SIG-M5 treated with dmso at 0.1 percent for 504 hours (cell line): ENCODE measurements at regions not wholly inside any gene's neighbourhood (a gene's known extent, or its start where the extent isn't known, plus 50 kb on each side); places are given as distances from the start of the nearest gene placed in this dataset.

Experiments used
- DNase-seq: peaks from one replicate; lab custom pipeline; 2025; ENCODE audit not compliant: unreplicated experiment; lab: John Stamatoyannopoulos, UW

GRCh38 chr7:11895337-11895736 is 63.3 kb upstream of the THSD7A start:
- DNase-seq = no peak

GRCh38 chr7:11896663-11897062 is 64.7 kb upstream of the THSD7A start:
- no peak for DNase-seq

GRCh38 chr7:11899247-11899646 is 67.2 kb upstream of the THSD7A start:
- DNase-seq = no peak

GRCh38 chr7:11910253-11910652 is 78.3 kb upstream of the THSD7A start:
- DNase-seq = no peak

GRCh38 chr7:11911900-11912299 is 79.9 kb upstream of the THSD7A start:
- no peak for DNase-seq

GRCh38 chr7:11914645-11915044 is 82.6 kb upstream of the THSD7A start:
- DNase-seq = no peak

- no peak for DNase-seq
Observed at GRCh38 chr7:11923376-11923930, 91.5 kb upstream of the THSD7A start.

DNA sequence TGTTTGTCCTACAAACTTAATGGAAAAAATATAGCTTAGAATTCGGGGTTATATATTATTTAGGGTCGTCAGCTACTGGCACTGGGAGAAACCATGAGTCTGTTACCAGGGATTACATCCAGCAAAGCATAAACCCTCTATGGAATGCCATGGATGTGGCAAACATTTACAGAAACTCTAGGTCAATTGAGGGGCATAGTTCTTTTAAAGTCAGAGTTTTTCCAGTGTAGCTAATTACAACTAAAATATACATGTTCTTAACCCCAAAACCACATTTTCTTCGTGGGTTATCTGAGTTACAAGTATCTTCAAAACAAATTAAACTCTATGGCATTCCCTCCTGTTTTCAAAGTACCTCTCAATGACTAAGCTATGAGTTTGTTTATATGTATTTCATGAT is 99.3 kb upstream of the THSD7A start:
- DNase-seq = no peak

- no peak for DNase-seq
Observed at GRCh38 chr7:11934796-11935195, 102.8 kb upstream of the THSD7A start.

DNA sequence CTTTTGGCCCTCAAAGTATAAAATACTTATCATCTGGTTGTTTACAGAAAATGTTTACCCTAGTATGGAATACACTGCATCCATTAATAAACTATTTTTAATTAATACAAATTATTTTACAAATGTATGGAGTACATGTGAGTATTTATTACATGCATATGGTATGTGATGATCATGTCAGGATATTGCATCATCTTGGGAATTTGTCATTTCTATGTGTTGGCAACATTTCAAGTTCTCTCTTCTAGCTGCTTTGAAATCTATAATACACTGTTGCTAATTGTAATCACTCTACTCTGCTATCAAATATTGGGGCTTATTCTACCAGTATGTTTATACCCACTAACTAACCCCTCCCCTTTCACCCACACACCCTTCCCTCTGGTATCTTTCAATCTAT is 103.9 kb upstream of the THSD7A start:
- no peak for DNase-seq

DNA sequence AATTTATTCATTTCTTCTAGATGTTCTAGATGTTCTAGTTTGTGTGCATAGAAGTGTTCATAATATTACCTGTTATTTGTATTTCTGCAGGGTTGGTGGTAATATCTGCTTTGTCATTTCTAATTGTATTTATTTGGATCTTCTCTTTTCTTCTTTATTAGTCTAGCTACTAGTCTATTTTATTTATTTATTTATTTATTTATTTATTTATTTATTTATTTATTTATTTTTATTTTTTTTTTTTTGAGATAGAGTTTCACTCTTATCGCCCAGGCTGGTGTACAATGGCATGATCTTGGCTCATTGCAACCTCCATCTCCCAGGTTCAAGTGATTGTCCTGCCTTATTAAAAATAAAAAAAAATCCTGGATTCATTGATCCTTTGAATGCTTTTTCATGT is 114.8 kb upstream of the THSD7A start:
- DNase-seq = no peak

GRCh38 chr7:11950281-11950680 is 118.3 kb upstream of the THSD7A start:
- no peak for DNase-seq

DNA sequence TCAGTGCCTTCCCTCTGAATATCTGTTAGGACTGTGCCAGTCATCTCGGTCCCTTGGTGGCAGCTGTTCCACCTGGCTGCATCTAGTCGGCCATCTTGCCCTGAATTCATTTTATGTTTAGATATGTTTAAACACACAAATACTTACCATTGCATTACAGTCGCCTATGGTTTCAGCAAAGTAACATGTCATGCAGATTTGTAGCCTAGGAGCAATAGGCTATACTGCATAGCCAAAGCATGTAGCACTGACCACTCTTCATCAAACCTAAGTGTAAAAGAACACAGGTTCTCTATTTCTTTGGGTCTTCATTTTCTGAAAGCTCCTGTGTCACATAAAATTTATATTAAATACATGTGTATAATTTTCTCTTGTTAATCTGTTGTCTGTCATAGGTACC is 118.9 kb upstream of the THSD7A start:
- no peak for DNase-seq

- no peak for DNase-seq
Observed at GRCh38 chr7:11951909-11952308, 119.9 kb upstream of the THSD7A start.

DNA sequence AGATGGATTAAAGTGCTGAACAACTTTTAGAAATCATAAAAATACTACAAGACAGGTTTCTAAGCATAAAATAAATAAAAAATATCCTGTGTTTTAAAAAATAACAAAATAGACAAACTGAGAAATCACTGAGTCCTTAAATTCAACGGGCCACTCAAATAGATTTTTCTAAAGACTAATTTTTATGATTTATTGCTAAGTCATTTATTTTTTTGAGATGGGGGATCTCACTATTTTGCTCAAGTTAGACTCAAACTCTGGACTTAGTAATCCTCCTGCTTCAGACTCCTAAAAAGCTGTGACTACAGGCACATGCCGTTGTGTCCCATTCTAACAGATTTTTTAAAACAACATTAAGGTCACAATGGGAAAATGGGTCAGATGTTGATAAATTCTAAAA is 121.0 kb upstream of the THSD7A start:
- DNase-seq = no peak

- no peak for DNase-seq
Observed at GRCh38 chr7:11956991-11957390, 125.0 kb upstream of the THSD7A start.

GRCh38 chr7:11957956-11958355 is 126.0 kb upstream of the THSD7A start:
- DNase-seq = no peak

- no peak for DNase-seq
Observed at GRCh38 chr7:11959121-11959520, 127.1 kb upstream of the THSD7A start.

DNA sequence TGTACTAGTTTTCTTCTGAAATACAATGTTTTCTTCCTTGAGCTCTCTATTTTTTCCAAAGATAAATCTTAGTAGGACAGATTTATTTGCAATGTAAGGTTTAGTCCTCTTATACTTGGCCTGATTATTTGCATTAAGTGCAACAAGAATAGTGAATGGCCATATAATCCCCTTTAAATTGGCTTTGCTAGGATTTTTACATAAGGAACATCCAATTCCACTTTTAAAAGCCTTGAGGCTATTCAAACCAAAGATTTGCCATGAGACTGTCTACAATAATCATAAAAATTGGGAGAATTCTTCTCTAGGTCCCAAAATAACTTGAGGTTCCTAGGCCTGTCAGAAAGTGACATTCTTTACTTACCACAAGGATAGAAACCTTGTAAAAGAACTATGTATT is 128.6 kb upstream of the THSD7A start:
- DNase-seq = no peak

DNA sequence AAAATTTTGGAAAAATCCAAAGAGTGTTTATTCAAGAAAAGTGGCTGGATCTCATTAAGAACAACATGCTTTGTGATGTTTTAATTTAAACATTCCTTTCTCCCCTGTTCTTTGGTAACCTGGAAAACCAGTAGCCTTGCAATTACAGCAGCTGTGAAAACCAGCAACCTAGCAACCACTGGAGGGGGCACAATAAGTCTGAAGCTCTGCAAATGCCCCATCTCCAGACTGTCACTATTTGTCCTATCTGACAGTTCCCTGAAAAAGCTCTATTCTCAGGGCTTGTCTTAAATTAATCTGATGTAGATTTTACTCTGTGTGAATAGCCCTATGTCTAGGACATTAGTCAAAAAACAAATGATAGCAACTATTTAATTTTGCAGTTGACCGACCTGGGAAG is 137.6 kb upstream of the THSD7A start:
- no peak for DNase-seq

DNA sequence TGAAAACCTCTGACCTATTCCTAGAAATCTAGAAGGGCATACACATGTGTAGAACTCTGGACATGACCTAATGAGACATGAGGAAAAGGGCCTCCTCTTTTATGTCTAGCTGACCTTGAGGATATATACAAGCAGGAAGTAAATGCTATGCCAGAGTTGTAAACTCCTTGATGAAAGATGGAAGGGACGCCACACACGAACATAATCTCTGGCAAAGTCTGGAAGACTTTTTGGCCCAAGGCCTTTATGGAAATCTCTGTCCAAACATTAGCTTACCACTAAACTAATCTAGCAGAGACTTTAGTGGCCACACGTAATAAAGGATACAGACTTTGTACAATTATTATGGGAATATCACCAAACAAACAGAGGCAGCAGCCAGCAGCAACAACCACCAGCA is 138.1 kb upstream of the THSD7A start:
- no peak for DNase-seq

DNA sequence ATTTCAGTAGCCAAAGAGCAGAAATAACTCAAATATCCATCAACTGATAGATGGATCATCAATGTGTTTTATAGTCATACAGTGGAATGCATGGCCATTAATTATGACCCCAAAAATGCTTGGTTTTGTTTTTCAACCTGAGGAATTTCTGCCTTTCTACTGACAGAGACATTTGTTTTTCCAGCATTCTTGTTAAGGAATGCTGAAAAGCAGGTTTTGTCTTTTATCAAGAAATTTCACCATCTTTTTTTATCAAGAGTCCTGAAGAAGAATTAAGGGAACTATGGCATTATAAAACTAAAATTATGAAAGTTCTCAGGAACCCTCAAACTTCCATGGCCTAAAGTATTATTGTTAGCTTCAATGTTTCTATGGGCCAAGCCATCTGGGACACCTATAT is 153.4 kb upstream of the THSD7A start:
- DNase-seq = no peak

GRCh38 chr7:11985971-11986370 is 154.0 kb upstream of the THSD7A start:
- DNase-seq = no peak

- DNase-seq = no peak
Observed at GRCh38 chr7:11988186-11988585, 156.2 kb upstream of the THSD7A start.
